HG03571 (cell line): ENCODE measurements at regions not wholly inside any gene's neighbourhood (a gene's known extent, or its start where the extent isn't known, plus 50 kb on each side); places are given as distances from the start of the nearest gene placed in this dataset.
"Not testable (repeated sequence)": the region's sequence is repeated elsewhere in the genome, so short reads cannot be mapped to it uniquely, and the experiment has no call there.

Experiments
- ATAC-seq: cut with Tn5 transposase; IDR thresholded peaks from one replicate; pipeline ENCODE4 v1.9.1; 2021; ENCODE audit not compliant: unreplicated experiment

- ATAC-seq, result no peak
Measured at GRCh38 chr3:78497021-78497420, 1270.8 kb downstream of the ROBO1 start.

- no peak for ATAC-seq
Measured at GRCh38 chr3:78497767-78498166, 1270.0 kb downstream of the ROBO1 start.

- no peak for ATAC-seq
Measured at GRCh38 chr3:78506061-78506460, 1261.7 kb downstream of the ROBO1 start.

GRCh38 chr3:78506581-78507195 is 1261.1 kb downstream of the ROBO1 start:
- ATAC-seq, result no peak

GRCh38 chr3:78507196-78507984 is 1260.4 kb downstream of the ROBO1 start:
- ATAC-seq, result no peak

GRCh38 chr3:78511840-78512239 is 1256.0 kb downstream of the ROBO1 start:
- no peak for ATAC-seq

- ATAC-seq, result not testable (repeated sequence)
Measured at GRCh38 chr3:78512786-78513185, 1255.0 kb downstream of the ROBO1 start.

GRCh38 chr3:78516437-78516836 is 1251.4 kb downstream of the ROBO1 start:
- no peak for ATAC-seq

- ATAC-seq, result no peak
Measured at GRCh38 chr3:78516937-78517336, 1250.9 kb downstream of the ROBO1 start.

- ATAC-seq, result no peak
Measured at GRCh38 chr3:78517965-78518364, 1249.8 kb downstream of the ROBO1 start.

GRCh38 chr3:78519281-78519680 is 1248.5 kb downstream of the ROBO1 start:
- no peak for ATAC-seq

- ATAC-seq, result no peak
Measured at GRCh38 chr3:78529601-78530000, 1238.2 kb downstream of the ROBO1 start.

- no peak for ATAC-seq
Measured at GRCh38 chr3:78540485-78540884, 1227.3 kb downstream of the ROBO1 start.

- ATAC-seq, result no peak
Measured at GRCh38 chr3:78545827-78546226, 1222.0 kb downstream of the ROBO1 start.
